ENCODE measurements at regions not wholly inside any gene's neighbourhood (a gene's known extent, or its start where the extent isn't known, plus 50 kb on each side); places are given as distances from the start of the nearest gene placed in this dataset.

- TF ChIP-seq CTCF (IDR thresholded peaks at IDR 0.05; ENCODE audit: low read depth, low read length, missing control alignments), result no peak
- H3K4me3 ChIP-seq (replicated peaks; ENCODE audit: low read depth, low read length), result no peak overlapping the region
- DNase-seq (ENCODE audit: extremely low read depth, low read depth), result no peak
Observed at GRCh38 chr9:87292449-87293191, 205.0 kb upstream of the DAPK1 start.

GRCh38 chr9:87294126-87294525, 203.5 kb upstream of the DAPK1 start:
- H3K4me3 ChIP-seq (replicated peaks; ENCODE audit: low read depth, low read length), result no peak overlapping the region
- no peak for TF ChIP-seq CTCF (IDR thresholded peaks at IDR 0.05; ENCODE audit: low read depth, low read length, missing control alignments)
- DNase-seq (ENCODE audit: extremely low read depth, low read depth), result no peak

GRCh38 chr9:87300915-87301314, 196.8 kb upstream of the DAPK1 start:
- no peak overlapping the region for H3K4me3 ChIP-seq (replicated peaks; ENCODE audit: low read depth, low read length)
- DNase-seq (ENCODE audit: extremely low read depth, low read depth), result no peak
- no peak for TF ChIP-seq CTCF (IDR thresholded peaks at IDR 0.05; ENCODE audit: low read depth, low read length, missing control alignments)

GRCh38 chr9:87301371-87301770, 196.3 kb upstream of the DAPK1 start:
- DNase-seq (ENCODE audit: extremely low read depth, low read depth), result no peak
- H3K4me3 ChIP-seq (replicated peaks; ENCODE audit: low read depth, low read length), result no peak overlapping the region
- TF ChIP-seq CTCF (IDR thresholded peaks at IDR 0.05; ENCODE audit: low read depth, low read length, missing control alignments), result no peak

GRCh38 chr9:87305151-87305550, 192.5 kb upstream of the DAPK1 start:
- DNase-seq (ENCODE audit: extremely low read depth, low read depth), result no peak
- no peak overlapping the region for H3K4me3 ChIP-seq (replicated peaks; ENCODE audit: low read depth, low read length)
- no peak for TF ChIP-seq CTCF (IDR thresholded peaks at IDR 0.05; ENCODE audit: low read depth, low read length, missing control alignments)

GRCh38 chr9:87306006-87306405, 191.7 kb upstream of the DAPK1 start:
- no peak overlapping the region for H3K4me3 ChIP-seq (replicated peaks; ENCODE audit: low read depth, low read length)
- no peak for DNase-seq (ENCODE audit: extremely low read depth, low read depth)
- no peak for TF ChIP-seq CTCF (IDR thresholded peaks at IDR 0.05; ENCODE audit: low read depth, low read length, missing control alignments)

- no peak for DNase-seq (ENCODE audit: extremely low read depth, low read depth)
- H3K4me3 ChIP-seq (replicated peaks; ENCODE audit: low read depth, low read length), result no peak overlapping the region
- no peak for TF ChIP-seq CTCF (IDR thresholded peaks at IDR 0.05; ENCODE audit: low read depth, low read length, missing control alignments)
Observed at GRCh38 chr9:87307848-87308247, 189.8 kb upstream of the DAPK1 start.

Data from HFF-Myc (cell line).